Embryonic facial prominence (tissue), 1 donor: ENCODE measurements at regions not wholly inside any gene's neighbourhood (a gene's known extent, or its start where the extent isn't known, plus 50 kb on each side); places are given as distances from the start of the nearest gene placed in this dataset.

Experiments used
- DNase-seq: peaks from one replicate; pipeline ENCODE4 v3.0.0-alpha.2; 2016; ENCODE audit errors: extremely low spot score

DNA sequence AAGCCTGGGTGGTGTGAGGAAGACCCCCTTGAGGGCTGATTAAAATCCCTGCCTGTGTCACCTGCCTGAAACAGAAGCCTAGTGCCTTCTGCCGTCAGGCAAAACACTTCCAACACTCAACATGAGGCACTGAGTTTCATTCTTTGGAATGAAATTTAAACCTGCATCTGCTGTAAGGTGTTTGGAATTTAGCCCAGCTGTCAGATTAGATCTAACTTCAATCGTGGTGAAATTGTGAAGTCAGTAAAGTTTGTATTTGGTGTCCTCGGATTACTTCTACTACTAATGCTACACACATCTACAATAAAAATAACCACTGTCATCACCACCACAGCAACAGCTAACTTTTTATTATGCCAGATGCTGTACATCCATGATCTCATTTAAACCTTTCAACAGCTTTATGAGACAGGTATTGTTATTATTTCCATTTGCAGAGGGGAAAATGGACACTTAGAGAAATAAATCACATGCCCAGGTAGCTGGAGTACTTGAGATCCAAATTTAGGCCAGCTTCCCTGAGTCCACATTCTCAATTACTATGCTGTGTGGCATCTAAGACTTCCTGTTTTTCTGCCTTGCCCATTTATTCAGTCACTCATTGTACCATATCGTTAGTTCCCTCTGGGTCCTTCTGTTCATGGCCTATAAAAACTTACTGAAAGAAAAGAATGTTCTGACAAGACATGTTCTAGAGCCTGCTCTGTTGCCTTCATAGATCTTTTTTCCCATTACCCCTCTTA lies 98.2 kb upstream of the GCFC2 start:
- no peak for DNase-seq

DNA sequence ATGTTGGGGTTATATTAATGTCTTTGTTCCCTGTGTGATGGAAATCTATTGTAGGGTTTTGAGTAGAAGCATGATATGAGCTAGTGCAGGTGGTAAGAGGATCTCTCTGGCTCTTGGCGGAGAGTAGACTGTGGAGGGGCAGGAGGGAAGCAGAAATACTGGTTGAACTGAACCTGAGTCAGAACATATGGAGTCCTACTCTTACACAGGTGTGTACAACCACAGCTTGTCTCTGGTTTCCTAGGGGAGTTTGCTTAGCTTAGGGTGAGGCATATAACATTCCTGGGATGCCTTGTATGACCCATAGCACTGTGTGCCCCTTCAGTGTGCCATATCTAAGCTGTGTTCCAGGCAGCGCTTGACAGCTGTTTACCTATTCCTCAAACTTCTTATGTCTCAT lies 97.3 kb upstream of the GCFC2 start:
- peak; percentile 61 for DNase-seq

DNA sequence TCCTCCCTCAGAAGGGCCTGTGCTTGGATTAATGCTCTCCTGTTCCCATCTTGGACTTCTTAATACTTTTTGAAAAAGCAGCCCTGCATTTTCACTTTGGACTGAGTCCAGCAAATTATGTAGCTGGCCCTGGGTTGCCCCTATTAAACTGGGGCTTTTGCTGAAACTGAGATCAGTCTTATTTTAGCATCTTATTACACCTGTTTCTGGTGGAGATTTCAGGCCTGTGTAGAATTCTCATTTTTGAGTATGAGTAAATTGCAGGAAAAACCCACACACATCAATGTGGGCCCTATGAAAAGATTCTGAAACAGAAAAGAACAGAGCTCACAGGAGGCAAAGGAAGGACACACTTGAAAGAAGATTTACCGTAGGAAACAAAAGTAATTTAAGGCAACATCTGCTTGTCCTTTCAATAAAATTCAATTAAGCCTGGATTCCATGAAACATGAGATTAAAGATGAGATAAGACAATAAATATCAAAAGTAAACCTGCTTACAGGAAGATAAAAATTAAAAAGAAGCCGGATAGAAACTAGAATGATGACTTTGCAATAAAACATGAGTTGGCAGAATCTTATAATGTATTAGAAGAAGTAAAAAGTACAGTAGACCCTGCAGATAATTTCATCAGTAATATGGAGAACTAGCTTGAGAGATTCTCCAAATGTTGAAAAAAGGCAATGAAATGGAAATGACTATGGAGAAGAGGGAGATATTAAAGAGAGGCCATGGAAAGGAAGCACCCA lies 90.7 kb upstream of the GCFC2 start:
- no peak for DNase-seq

DNA sequence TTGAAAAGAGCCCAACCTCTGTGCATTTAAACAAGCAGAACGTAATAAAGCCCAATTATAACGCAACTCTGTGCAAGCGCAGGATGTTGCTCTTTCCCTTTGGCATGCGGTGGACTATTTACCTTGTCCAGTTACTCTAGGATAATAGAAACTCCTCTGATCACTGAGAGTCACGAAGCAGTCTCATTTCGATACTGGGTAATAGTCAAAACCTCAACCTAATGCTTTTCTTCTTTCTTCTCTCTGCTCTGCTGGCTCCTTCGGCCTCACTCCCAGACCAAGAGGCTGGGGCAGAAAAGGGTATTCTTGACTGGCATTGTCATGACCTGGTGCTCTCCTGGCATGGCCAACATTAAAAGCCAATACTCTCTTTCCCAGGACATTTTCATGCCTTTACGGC lies 89.7 kb upstream of the GCFC2 start:
- no peak for DNase-seq

DNA sequence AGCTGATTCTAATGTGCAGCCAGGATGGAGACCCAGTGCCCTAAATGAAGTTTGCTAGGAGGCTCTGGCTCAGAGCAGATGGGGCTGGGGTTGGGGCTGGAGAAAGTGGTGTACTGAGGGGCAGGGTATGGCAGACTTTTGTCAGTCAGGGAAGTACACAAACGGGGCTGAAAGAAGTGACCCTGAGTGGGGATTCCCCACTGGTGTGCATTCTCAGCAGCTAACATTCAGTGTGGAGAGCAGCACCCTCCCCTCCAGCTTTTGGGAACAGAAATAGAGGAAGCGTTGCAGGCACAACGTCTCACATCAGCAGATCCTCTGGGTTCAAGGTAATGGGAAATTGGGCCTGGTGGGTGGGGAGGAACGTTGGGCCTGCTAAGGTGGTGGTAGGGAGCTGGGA lies 89.1 kb upstream of the GCFC2 start:
- DNase-seq, result no peak

DNA sequence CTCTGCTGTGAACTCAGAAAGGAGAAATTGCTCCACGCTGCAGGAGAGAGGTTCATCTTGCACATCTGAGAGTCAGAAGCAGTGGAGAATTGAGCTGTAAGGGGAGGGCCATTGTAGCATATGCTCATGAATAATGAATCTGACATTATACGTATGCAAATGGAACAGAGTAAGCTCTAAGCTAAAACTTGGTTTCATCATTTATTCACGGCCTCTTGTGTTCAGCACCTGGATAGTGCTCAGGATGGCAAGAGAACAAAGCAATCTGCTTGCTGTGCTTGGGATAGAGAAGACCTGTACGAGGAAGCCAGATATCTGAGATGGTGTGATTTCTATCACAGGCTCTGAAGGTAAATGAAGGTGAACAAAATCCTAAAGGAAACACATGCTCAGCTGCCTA lies 87.9 kb upstream of the GCFC2 start:
- DNase-seq, result no peak

DNA sequence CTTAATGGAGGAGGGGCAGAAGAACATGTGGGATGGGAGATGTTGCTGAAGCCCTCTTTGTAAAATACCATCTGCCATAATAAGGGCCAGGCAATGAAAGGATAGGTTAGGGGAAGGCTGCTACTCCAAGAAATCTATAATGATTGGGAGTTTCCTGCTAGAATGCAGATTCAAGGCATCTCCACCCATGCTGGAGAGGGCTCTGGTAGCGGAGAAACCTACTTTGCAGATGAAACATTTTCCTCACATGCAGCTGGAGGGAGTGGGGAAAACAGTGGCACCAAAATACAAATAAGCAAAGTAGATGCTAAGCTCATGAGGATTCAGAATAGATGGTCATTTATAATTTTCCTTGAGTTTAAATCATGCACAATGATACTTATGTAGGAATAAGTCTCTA lies 82.3 kb upstream of the GCFC2 start:
- no peak for DNase-seq

DNA sequence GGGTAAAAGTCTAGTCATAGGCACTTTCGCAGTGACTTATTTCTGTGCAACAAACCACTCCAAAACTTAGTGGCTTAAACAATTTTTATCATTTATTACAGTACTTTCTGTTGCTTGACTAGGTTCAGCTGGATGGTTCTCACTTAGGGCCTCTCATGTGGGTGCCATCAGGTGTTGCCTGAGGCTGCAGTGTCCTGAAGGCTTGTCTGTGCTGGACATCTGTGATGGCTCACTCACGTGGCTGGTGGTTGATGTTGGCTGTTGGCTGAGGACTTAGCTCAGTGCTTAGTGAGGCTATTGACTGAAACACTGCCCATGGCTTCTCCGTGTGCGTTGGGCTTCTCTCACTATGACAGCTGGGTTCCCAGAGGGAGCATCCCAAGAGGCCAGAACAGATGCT lies 81.4 kb upstream of the GCFC2 start:
- DNase-seq, result no peak

DNA sequence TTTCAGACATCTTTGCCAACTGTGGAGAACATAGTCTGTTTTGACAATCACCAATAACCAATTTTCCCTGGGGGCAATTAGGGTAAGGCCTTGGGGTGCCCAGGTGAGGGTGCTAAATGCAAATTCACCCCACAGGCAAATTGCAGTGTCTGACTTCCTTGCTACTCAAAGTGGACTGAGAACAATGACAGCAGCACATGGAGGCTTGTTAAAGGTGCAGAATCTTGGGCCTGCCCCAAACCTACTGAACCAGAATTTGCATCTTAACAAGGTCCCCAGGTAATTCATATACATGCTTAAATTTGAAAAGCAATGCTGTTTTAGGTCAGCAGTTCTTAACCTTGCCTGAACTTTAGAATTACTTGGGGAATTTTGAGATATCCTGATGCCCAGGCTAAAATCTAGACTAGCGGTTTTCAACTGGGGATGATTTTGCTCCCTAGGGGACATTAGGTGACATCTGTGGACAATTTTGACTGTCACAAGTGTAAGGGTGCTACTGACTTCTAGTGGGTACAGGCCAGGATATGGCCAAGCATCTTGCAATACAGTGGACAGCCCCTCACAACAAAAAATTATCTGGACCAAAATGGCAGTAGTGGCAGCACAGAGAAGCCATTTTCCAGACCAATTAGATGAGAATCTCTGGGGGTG lies 80.2 kb upstream of the GCFC2 start:
- DNase-seq, result no peak

DNA sequence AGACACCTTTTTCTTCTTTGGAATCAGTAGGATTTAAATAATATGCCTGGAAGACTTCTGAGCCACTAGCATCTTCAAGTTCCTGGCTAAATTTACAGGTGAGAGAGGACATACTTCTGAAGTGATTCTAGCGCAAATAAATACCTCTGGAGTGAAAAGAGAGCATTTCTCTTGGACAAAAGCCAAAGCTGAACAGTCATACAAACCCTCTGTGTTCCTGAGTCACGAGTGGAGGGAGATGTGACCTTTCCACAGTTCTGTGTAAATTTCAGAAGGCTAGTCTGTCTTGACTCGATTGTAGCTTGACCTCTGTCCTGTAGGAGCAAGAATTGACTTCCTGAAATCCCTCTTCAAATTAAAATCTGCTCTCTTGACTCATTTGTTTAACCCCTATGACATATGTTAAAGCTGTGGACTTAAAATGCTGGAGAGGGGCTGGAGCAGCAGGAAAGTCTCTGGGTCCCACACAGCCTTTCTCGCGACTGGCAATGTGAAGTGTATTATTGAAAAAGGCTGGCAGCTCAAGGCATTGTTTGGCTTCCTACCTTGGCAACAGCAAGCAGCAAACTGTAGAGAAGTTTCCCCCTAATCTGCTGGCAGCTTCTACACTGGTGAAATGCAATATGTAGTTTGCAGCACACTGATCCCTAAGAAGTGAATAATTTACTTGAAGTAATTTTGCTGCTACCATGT lies 79.6 kb upstream of the GCFC2 start:
- no peak for DNase-seq

DNA sequence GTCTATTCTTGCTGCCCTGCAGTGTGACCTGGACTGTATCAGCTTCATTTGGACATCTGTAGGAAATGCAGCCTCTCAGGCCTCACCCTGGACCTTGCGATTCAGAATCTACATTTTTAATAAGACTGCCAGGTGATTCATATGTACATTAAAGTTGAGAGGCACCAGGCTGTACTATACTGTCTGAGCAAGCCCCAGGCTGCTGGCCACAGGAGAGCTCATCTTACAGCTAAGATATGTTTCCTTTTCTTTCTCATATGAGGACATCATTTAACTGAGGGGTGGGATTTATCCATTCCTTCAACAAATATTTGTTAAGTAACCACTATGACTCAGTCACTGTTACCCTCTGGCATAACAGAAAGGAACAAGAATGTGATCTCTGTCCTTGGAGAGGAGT lies 78.2 kb upstream of the GCFC2 start:
- DNase-seq, result no peak

DNA sequence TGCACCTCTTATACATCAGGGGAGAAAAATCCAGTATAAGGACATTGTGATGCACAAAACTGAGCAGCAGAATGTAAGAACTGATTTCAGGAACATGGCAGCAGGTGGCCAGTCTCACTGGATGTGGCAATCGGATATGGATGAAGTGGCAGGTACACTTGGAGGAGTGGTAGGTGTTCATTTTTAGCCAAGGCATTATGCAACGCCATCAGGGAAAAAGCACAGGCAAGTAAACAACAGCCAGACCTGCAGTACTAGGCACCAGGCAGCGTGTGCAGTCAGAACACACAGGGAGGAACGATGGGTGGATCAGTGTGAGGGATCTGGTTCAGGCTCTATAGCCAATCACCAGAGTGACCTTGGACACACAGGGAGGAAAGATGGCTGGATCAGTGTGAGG lies 77.4 kb upstream of the GCFC2 start:
- no peak for DNase-seq

DNA sequence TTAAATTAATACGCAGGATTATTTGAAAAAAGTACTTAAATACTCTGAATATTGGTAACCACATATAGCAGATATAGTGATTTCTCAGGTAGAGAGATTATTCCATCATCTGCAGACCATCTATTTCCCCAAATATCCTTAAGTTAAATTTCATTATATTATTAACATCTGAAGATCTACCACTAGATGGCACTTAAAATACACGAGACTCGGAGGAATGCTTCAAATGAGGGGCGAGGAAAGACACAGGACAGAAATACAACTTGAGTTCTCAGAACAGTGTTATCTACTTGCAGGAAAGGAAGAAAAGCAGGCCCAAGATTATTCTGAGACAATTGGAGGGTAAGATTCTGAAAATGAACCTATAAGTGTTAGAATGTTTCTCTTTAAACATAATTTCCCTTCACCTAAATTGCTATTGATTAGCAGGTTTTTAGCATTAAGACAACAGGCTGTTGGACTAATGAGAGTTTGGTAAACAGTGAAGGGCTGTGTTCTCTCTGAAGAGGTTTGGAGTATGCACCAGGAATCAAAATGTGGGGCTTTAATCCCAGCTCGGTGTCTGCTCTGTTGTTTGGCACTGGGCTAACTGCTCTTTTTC lies 76.9 kb upstream of the GCFC2 start:
- peak; percentile 74 for DNase-seq

DNA sequence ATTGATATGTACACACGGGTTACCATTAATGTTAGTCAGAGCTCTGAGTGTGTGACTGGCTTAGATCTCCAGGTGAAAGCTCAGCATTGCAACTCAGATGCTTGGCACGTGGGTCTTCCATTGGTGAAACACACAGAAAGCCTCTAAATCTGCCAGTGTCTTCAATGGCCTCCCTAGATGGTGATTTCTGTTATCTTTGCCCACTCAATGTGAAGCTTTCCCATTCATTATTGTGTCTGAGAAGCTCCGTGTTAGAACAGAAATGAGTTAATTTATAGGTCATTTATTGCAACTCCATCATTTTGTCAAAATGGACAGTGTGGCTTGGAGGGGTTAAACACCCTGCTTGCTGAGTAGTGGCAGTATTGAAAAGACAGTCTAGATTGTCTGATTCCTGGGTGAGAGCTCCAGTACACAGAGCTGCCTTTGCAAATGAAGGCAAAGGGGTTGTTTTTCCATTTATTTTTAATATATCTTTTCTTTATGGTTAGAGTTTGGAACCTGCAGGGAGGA lies 64.7 kb upstream of the GCFC2 start:
- no peak for DNase-seq

DNA sequence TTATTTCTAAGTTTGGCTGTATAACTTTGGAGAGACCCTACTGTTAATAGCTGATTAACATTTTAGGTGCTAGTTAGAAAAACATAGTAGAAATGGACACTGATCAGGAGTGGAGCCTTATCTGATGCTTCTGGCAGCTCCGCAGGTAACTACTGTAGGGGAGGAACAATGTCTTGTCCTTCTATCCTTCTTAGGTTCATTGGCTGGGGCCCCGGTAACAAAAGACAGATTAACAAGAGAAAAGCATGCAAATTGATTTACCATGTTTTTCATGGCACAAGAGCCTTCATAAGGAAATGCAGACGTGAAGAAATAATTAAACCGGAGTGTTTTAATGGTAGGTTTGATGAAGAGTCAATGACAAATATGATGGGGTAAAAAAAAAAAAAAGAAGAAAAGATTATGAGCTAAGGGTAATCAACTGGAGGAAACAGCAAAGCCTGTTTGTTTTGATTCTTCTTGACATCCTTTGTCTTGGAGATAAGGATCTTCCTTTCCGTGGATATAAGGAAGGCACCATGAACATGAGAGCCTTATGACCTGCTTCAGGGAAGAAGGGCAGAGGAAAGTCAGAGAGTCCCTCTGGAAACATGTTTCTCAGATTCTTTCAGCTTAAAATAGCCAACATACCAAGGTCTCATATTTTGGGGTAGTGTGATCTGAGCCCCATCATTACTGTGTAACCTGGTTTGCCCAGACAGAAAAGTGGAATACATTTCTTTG lies 62.4 kb upstream of the GCFC2 start:
- no peak for DNase-seq

DNA sequence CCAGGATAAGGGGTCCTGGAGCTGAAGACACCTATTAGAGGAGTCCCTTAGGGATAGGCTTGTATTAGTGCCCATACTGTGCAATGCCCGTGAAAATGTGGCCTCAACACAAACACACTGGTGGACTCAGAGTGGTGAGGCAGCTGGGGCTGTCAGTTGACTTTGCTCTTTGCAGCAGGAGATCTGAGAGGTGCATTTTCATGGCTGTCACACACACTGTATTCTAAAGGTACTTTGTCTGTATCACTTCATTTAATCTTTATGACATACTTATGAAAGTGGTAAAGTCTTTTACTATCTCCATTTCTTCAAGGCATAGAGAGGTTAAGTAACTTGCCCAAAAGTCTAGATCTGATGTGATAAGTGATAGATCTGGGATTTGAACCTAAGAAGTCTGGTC lies 55.1 kb upstream of the GCFC2 start:
- no peak for DNase-seq

DNA sequence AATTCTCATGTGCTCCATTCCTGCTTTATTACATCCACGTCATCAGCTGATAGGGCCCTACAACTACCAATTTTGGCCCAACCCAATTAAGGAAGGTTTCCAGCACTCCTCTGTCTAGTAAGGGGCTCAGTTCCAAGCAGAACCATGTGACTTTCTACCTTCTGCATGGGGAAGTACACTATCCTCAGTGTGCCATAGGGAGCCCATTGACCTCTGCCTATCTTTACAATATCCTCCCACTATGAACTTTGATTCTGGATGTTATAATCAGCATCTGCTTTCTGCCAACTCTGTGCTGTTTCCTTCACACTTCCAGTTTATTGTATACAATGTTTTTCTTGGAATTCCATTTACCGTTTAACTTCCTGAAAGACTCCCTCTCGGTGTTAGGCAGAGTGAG lies 53.9 kb upstream of the GCFC2 start:
- DNase-seq, result no peak
